IMR-90 (cell line): ENCODE measurements at regions not wholly inside any gene's neighbourhood (a gene's known extent, or its start where the extent isn't known, plus 50 kb on each side); places are given as distances from the start of the nearest gene placed in this dataset.

Experiments used
- ATAC-seq: fragments of 200-7000 bp; cut with Tn5 transposase; 2 replicates; pipeline ENCODE4 v1.9.1; 2020; ENCODE audit warnings: low read depth, mild to moderate bottlenecking, moderate library complexity
- BruUV-seq: library from RNA; stranded (reverse); fragments of 400-500 nt; replicated peaks from 2 replicates; lab custom pipeline; 2021; lab: Mats Ljungman, UMichigan
- CTCF ChIA-PET: fragments of 300-600 bp; formaldehyde crosslinking; extraction: SDS; loops from one replicate; lab custom pipeline; 2021; ENCODE audit warnings: antibody characterized with exemption; lab: Yijun Ruan, JAX
- POLR2A ChIA-PET: fragments of 300-600 bp; sonication (Branson Sonifier 250); formaldehyde crosslinking; loops from one replicate; lab custom pipeline; 2022; ENCODE audit warnings: antibody characterized with exemption; ENCODE audit not compliant: unreplicated experiment; lab: Charles Lee
- DNase-seq: peaks from one replicate; pipeline ENCODE4 v3.0.0; 2013
- H2AFZ ChIP-seq: replicated peaks from 2 replicates; pipeline ENCODE3; 2013; ENCODE audit warnings: low read length, mild to moderate bottlenecking; ENCODE audit not compliant: poor library complexity
- H2AK5ac ChIP-seq: 2 replicates; pipeline ENCODE4 v1.6.1; 2013; ENCODE audit warnings: low read depth, low read length, inconsistent platforms
- H2AK9ac ChIP-seq: replicated peaks from 2 replicates; pipeline ENCODE3; 2013; ENCODE audit warnings: mild to moderate bottlenecking, low read depth, low read length, moderate library complexity; ENCODE audit not compliant: poor library complexity
- H2BK120ac ChIP-seq: 2 replicates; pipeline ENCODE4 v1.6.1; 2013; ENCODE audit warnings: low read depth, low read length, inconsistent platforms
- H2BK15ac ChIP-seq: 3 replicates; pipeline ENCODE4 v1.6.1; 2013; ENCODE audit warnings: low read depth, low read length, inconsistent platforms
- H2BK20ac ChIP-seq: 2 replicates; pipeline ENCODE4 v1.6.1; 2013; ENCODE audit warnings: low read depth, mild to moderate bottlenecking, inconsistent platforms, low read length, moderate library complexity
- H2BK5ac ChIP-seq: 2 replicates; pipeline ENCODE4 v1.6.1; 2013; ENCODE audit warnings: mild to moderate bottlenecking, low read depth, low read length, inconsistent platforms; ENCODE audit not compliant: poor library complexity, severe bottlenecking
- H3K14ac ChIP-seq: replicated peaks from 2 replicates; pipeline ENCODE4 v1.6.1; 2013; ENCODE audit warnings: low read depth, low read length, inconsistent platforms
- H3K18ac ChIP-seq: 2 replicates; pipeline ENCODE4 v1.6.1; 2013; ENCODE audit warnings: low read depth, low read length, control low read depth
- H3K23ac ChIP-seq: 2 replicates; pipeline ENCODE4 v1.6.1; 2013; ENCODE audit warnings: low read depth, low read length, inconsistent platforms
- H3K27ac ChIP-seq: 2 replicates; pipeline ENCODE4 v1.5.1; 2013; ENCODE audit warnings: mild to moderate bottlenecking, control low read depth, low read length; ENCODE audit not compliant: insufficient read depth
- H3K27me3 ChIP-seq: 2 replicates; pipeline ENCODE4 v1.6.1; 2013; ENCODE audit warnings: low read length; ENCODE audit not compliant: control insufficient read depth, insufficient read depth
- H3K36me3 ChIP-seq: 2 replicates; pipeline ENCODE4 v1.6.1; 2013; ENCODE audit warnings: low read length, mixed read lengths; ENCODE audit not compliant: control insufficient read depth, insufficient read depth
- H3K4ac ChIP-seq: 2 replicates; pipeline ENCODE4 v1.6.1; 2013; ENCODE audit warnings: low read depth, low read length, inconsistent platforms
- H3K4me1 ChIP-seq: 2 replicates; pipeline ENCODE4 v1.6.1; 2013; ENCODE audit warnings: low read length, mixed read lengths; ENCODE audit not compliant: control insufficient read depth, insufficient read depth
- H3K4me2 ChIP-seq: 2 replicates; pipeline ENCODE4 v1.6.1; 2013; ENCODE audit warnings: low read depth, mild to moderate bottlenecking, control low read depth, low read length, moderate library complexity
- H3K4me3 ChIP-seq: 2 replicates; pipeline ENCODE4 v1.5.1; 2013; ENCODE audit warnings: low read depth, mild to moderate bottlenecking, control low read depth, low read length, moderate library complexity; ENCODE audit not compliant: insufficient read depth
- H3K56ac ChIP-seq: 2 replicates; pipeline ENCODE4 v1.6.1; 2013; ENCODE audit warnings: low read length, inconsistent platforms; ENCODE audit not compliant: insufficient read depth; ENCODE audit errors: extremely low read depth
- H3K79me1 ChIP-seq, 2 experiments: 2 replicates each; pipeline ENCODE4 v1.6.1; 2013; ENCODE audit warnings: low read length in 2 of 2, inconsistent platforms in 1 of 2, low read depth in 1 of 2
- H3K9ac ChIP-seq: 2 replicates; pipeline ENCODE4 v1.6.1; 2013; ENCODE audit warnings: low read depth, low read length, control low read depth
- H3K9me1 ChIP-seq: 2 replicates; pipeline ENCODE4 v1.6.1; 2013; ENCODE audit warnings: low read length, inconsistent platforms; ENCODE audit not compliant: insufficient read depth
- H3K9me3 ChIP-seq: 2 replicates; pipeline ENCODE4 v1.6.1; 2013; ENCODE audit warnings: low read length; ENCODE audit not compliant: control insufficient read depth, insufficient read depth
- H4K20me1 ChIP-seq: 2 replicates; pipeline ENCODE4 v1.6.1; 2013; ENCODE audit warnings: low read length, inconsistent platforms; ENCODE audit not compliant: insufficient read depth
- H4K5ac ChIP-seq: 2 replicates; pipeline ENCODE4 v1.6.1; 2013; ENCODE audit warnings: mild to moderate bottlenecking, low read depth, low read length, control low read depth
- H4K8ac ChIP-seq, 2 experiments: 2 replicates each; pipeline ENCODE4 v1.6.1; 2013; ENCODE audit warnings: low read depth in 2 of 2, low read length in 2 of 2, control low read depth in 1 of 2, inconsistent platforms in 1 of 2
- H4K91ac ChIP-seq: 2 replicates; pipeline ENCODE4 v1.6.1; 2013; ENCODE audit warnings: low read depth, low read length, inconsistent platforms; ENCODE audit not compliant: insufficient read depth
- BHLHE40 ChIP-seq: fragments of 150-350 bp; IDR thresholded peaks from 2 replicates; pipeline ENCODE4 v1.6.1; 2016; ENCODE audit warnings: mild to moderate bottlenecking, low read depth, low read length
- CEBPB ChIP-seq: IDR thresholded peaks from 2 replicates; pipeline ENCODE4 v1.6.1; 2012; ENCODE audit warnings: low read depth, low read length, improper control_type of control experiment
- CHD1 ChIP-seq: IDR thresholded peaks from 2 replicates; pipeline ENCODE4 v1.6.1; 2012; ENCODE audit warnings: low read depth, low read length, improper control_type of control experiment
- CTCF ChIP-seq: conservative IDR thresholded peaks from 2 replicates; pipeline ENCODE4 v1.5.1; 2012; ENCODE audit warnings: mild to moderate bottlenecking, low read depth, low read length, improper control_type of control experiment
- ELK1 ChIP-seq: fragments of 150-350 bp; IDR thresholded peaks from 2 replicates; pipeline ENCODE4 v1.6.1; 2016; ENCODE audit warnings: low read depth, mild to moderate bottlenecking, low read length, moderate library complexity, borderline replicate concordance
- FOS ChIP-seq: fragments of 150-350 bp; IDR thresholded peaks from 2 replicates; pipeline ENCODE4 v1.6.1; 2016; ENCODE audit warnings: low read depth, low read length
- MAFK ChIP-seq: IDR thresholded peaks from 2 replicates; pipeline ENCODE4 v1.6.1; 2012; ENCODE audit warnings: low read depth, low read length, improper control_type of control experiment
- MAZ ChIP-seq: IDR thresholded peaks from 2 replicates; pipeline ENCODE4 v1.6.1; 2012; ENCODE audit warnings: low read depth, mild to moderate bottlenecking, low read length, improper control_type of control experiment, moderate library complexity, borderline replicate concordance
- MXI1 ChIP-seq: IDR thresholded peaks from 2 replicates; pipeline ENCODE4 v1.6.1; 2012; ENCODE audit warnings: low read depth, mild to moderate bottlenecking, low read length, moderate library complexity, borderline replicate concordance
- NFE2L2 ChIP-seq: fragments of 150-350 bp; IDR thresholded peaks from 2 replicates; pipeline ENCODE4 v1.6.1; 2016; ENCODE audit warnings: low read depth, mild to moderate bottlenecking, low read length
- POLR2A ChIP-seq: IDR thresholded peaks from 2 replicates; pipeline ENCODE4 v1.6.1; 2012; ENCODE audit warnings: mild to moderate bottlenecking, low read depth, low read length
- RAD21 ChIP-seq: IDR thresholded peaks from 2 replicates; pipeline ENCODE4 v1.6.1; 2012; ENCODE audit warnings: low read length, improper control_type of control experiment
- RCOR1 ChIP-seq: IDR thresholded peaks from 2 replicates; pipeline ENCODE4 v1.6.1; 2012; ENCODE audit warnings: mild to moderate bottlenecking, low read length, improper control_type of control experiment; ENCODE audit not compliant: insufficient replicate concordance
- RFX5 ChIP-seq: IDR thresholded peaks from 2 replicates; pipeline ENCODE4 v1.8.0; 2012; ENCODE audit warnings: low read depth, mild to moderate bottlenecking, low read length, moderate library complexity
- SMC3 ChIP-seq: fragments of 150-350 bp; IDR thresholded peaks from 2 replicates; pipeline ENCODE4 v1.6.1; 2016; ENCODE audit warnings: low read depth, mild to moderate bottlenecking, antibody characterized with exemption, low read length, moderate library complexity
- USF2 ChIP-seq: fragments of 150-350 bp; IDR thresholded peaks from 2 replicates; pipeline ENCODE4 v1.6.1; 2017; ENCODE audit warnings: mild to moderate bottlenecking, antibody characterized with exemption, low read length, low read depth
- WGBS, 2 experiments: methylation state at CpG; one replicate each; pipeline versions ENCODE4 v1.1.5 to v1.1.7; 2013; ENCODE audit warnings: missing lambda C conversion rate in 2 of 2; ENCODE audit not compliant: insufficient read length in 1 of 2; ENCODE audit errors: extremely low coverage in 2 of 2; 5-methylcytosine and 5-hydroxymethylcytosine counted together
- dilution Hi-C: fragments of 300-500 bp; cut with HindIII; formaldehyde crosslinking; loops from one replicate; pipeline ENCODE4 v1.14.3; 2018; ENCODE audit warnings: low sequenced_read_pairs; ENCODE audit not compliant: unreplicated experiment
- in situ Hi-C: fragments of 300-500 bp; cut with MboI; formaldehyde crosslinking; loops from 3 replicates; pipeline ENCODE4 v1.14.3; 2019; ENCODE audit warnings: low sequenced_read_pairs, inconsistent platforms, mixed read lengths
- intact Hi-C: fragments of 100-400 bp; cut with micrococcal nuclease; formaldehyde crosslinking; loops from 2 replicates; pipeline ENCODE4 v1.10.0; 2022

GRCh38 chr2:14336759-14337382, 295.6 kb upstream of the LRATD1 start:
- no peak overlapping the region for H3K23ac ChIP-seq
- intact Hi-C loops (no loop called here), in situ Hi-C loops (no loop called here), dilution Hi-C loops (no loop called here)
- no peak overlapping the region for H2BK5ac ChIP-seq
- H4K20me1 ChIP-seq: no peaks in the 10 kb centered on the region
- H3K9me1 ChIP-seq: no peaks in the 10 kb centered on the region
- no peak overlapping the region for H2AK9ac ChIP-seq
- no TSS peak for BruUV-seq
- H3K27me3 ChIP-seq: no peaks in the 10 kb centered on the region
- H3K18ac ChIP-seq: no peak overlapping the region
- H4K8ac ChIP-seq: no peak overlapping the region
- H4K91ac ChIP-seq: no peak overlapping the region
- no peak overlapping the region for H3K27ac ChIP-seq
- no peak overlapping the region for H3K14ac ChIP-seq
- H3K36me3 ChIP-seq: no peaks in the 10 kb centered on the region
- H3K79me1 ChIP-seq: no peaks in the 10 kb centered on the region
- no peak overlapping the region for H2AK5ac ChIP-seq
- H4K5ac ChIP-seq: no peak overlapping the region
- peaks cover 10% of the 10 kb centered on the region for H3K9me3 ChIP-seq
- H2BK20ac ChIP-seq: no peak overlapping the region
- H3K4me1 ChIP-seq: no peaks in the 10 kb centered on the region
- ChIA-PET POLR2A (no interaction called here), CTCF (no interaction called here)
- no peak overlapping the region for H3K4me2 ChIP-seq
- no peak overlapping the region for H3K4me3 ChIP-seq
- no peak overlapping the region for H3K56ac ChIP-seq
- no peak for DNase-seq
- H2BK120ac ChIP-seq: no peak overlapping the region
- H2AFZ ChIP-seq: no peak overlapping the region
- H2BK15ac ChIP-seq: no peak overlapping the region
- no peak overlapping the region for H3K9ac ChIP-seq
- no peak overlapping the region for H3K4ac ChIP-seq
- ATAC-seq: no peak
- no CpG with 5 or more reads among the region's 2 CpGs for WGBS, 2 experiments
- TF ChIP-seq MAZ (no peak), MAFK (no peak), ELK1 (no peak), USF2 (no peak), NFE2L2 (no peak), RAD21 (no peak), FOS (no peak), CTCF (no peak), CEBPB (no peak), RFX5 (no peak), CHD1 (no peak), BHLHE40 (no peak), RCOR1 (no peak), MXI1 (no peak), POLR2A (no peak), SMC3 (no peak)
